NT2/D1 (cell line): ENCODE measurements at regions not wholly inside any gene's neighbourhood (a gene's known extent, or its start where the extent isn't known, plus 50 kb on each side); places are given as distances from the start of the nearest gene placed in this dataset.

ENCODE experiments used
- YY1 ChIP-seq: IDR thresholded peaks from 2 replicates; pipeline ENCODE4 v1.6.1; 2011; ENCODE audit not compliant: insufficient read length, insufficient read depth
- ZNF274 ChIP-seq: IDR thresholded peaks from 2 replicates; pipeline ENCODE4 v1.6.1; 2011; ENCODE audit warnings: mild to moderate bottlenecking, low read depth, low read length

DNA sequence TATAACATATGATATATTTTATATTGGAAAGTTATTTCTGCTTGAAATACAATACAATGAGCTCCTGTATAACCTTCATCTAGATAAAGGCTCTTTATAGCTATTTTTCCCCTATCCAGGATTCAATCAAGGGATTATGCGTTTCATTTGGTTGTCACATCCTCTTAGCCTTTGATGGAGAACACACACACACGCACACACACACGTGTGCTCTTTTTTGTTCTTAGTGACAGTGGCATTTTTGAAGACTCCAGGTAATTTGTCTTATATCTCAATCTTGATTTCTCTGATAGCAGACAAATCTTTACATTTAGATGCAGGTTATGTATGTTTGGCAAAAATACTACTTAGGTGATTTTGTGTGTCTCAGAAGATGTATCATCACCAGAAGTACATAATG, 144.2 kb upstream of the CEP126 start:
- TF ChIP-seq ZNF274, result no peak
- no peak for TF ChIP-seq YY1
